ENCODE measurements at regions not wholly inside any gene's neighbourhood (a gene's known extent, or its start where the extent isn't known, plus 50 kb on each side); places are given as distances from the start of the nearest gene placed in this dataset.
A peak's percentile ranks its signal among the peaks of the same experiment; 100 is the strongest.

- no peak overlapping the region for H3K4me3 ChIP-seq (ENCODE audit: low read depth, low read length)
- no peak for DNase-seq
- peaks cover 0 to 7% (median 2%) of the 10 kb centered on the region in 7 donors for H3K9me3 Mint-ChIP-seq
Observed at GRCh38 chr22:48316257-48317250, 1511.1 kb downstream of the BRD1 start.

GRCh38 chr22:48315439-48316256 lies 1512.0 kb downstream of the BRD1 start:
- Histone ChIP-seq H3K9me3 (ENCODE audit: control insufficient read depth in 2 of 2, low read length in 2 of 2) (peaks cover 5 to 11% of the 10 kb centered on the region in 2 experiments), H3K4me1 (ENCODE audit: control insufficient read depth, insufficient read depth, low read length, poor library complexity, severe bottlenecking) (no peaks in the 10 kb centered on the region), H3K27ac (ENCODE audit: insufficient read depth, low read length, poor library complexity, severe bottlenecking) (no peak overlapping the region), H3K4me3 (ENCODE audit: low read depth, low read length) (no peak overlapping the region), H3K27me3 (ENCODE audit: control insufficient read depth, insufficient read depth, low read length) (no peaks in the 10 kb centered on the region), H3K36me3 (ENCODE audit: control insufficient read depth, insufficient read depth, low read length) (no peaks in the 10 kb centered on the region)
- Mint-ChIP-seq H3K9me3 (peaks cover 0 to 12% (median 3%) of the 10 kb centered on the region in 7 donors), H3K4me1 (no peaks in the 10 kb centered on the region), H3K27me3 (no peaks in the 10 kb centered on the region), H3K27ac (no peak overlapping the region), H3K36me3 (no peaks in the 10 kb centered on the region), H3K4me3 (peak overlapping the region in 1 of 4 donors; percentile 47)
- no peak for DNase-seq
- no peak for ATAC-seq (ENCODE audit: low read depth in 2 of 2)

More at GRCh38 chr22:48316257-48317250, 1511.1 kb downstream of the BRD1 start:
- Mint-ChIP-seq H3K4me3 (no peak overlapping the region), H3K4me1 (no peaks in the 10 kb centered on the region), H3K36me3 (no peaks in the 10 kb centered on the region), H3K27ac (no peak overlapping the region), H3K27me3 (no peaks in the 10 kb centered on the region)
- H3K27ac ChIP-seq (ENCODE audit: insufficient read depth, low read length, poor library complexity, severe bottlenecking), result no peak overlapping the region
- no peaks in the 10 kb centered on the region for H3K27me3 ChIP-seq (ENCODE audit: control insufficient read depth, insufficient read depth, low read length)
- ATAC-seq (ENCODE audit: low read depth in 2 of 2), result no peak
- no peaks in the 10 kb centered on the region for H3K36me3 ChIP-seq (ENCODE audit: control insufficient read depth, insufficient read depth, low read length)
- no peaks in the 10 kb centered on the region for H3K4me1 ChIP-seq (ENCODE audit: control insufficient read depth, insufficient read depth, low read length, poor library complexity, severe bottlenecking)
- peaks cover 5 to 11% of the 10 kb centered on the region in 2 experiments for H3K9me3 ChIP-seq (ENCODE audit: control insufficient read depth in 2 of 2, low read length in 2 of 2)

- Histone ChIP-seq H3K4me3 (ENCODE audit: low read depth, low read length) (no peak overlapping the region), H3K4me1 (ENCODE audit: control insufficient read depth, insufficient read depth, low read length, poor library complexity, severe bottlenecking) (no peaks in the 10 kb centered on the region), H3K27ac (ENCODE audit: insufficient read depth, low read length, poor library complexity, severe bottlenecking) (no peak overlapping the region), H3K27me3 (ENCODE audit: control insufficient read depth, insufficient read depth, low read length) (no peaks in the 10 kb centered on the region), H3K36me3 (ENCODE audit: control insufficient read depth, insufficient read depth, low read length) (no peaks in the 10 kb centered on the region), H3K9me3 (ENCODE audit: control insufficient read depth in 2 of 2, low read length in 2 of 2) (peaks cover 5 to 11% of the 10 kb centered on the region in 2 experiments)
- no peak overlapping the region for H3K27ac Mint-ChIP-seq
- no peak for DNase-seq
- no peak overlapping the region for H3K4me3 Mint-ChIP-seq
- no peaks in the 10 kb centered on the region for H3K4me1 Mint-ChIP-seq
- no peaks in the 10 kb centered on the region for H3K36me3 Mint-ChIP-seq
- ATAC-seq (ENCODE audit: low read depth in 2 of 2), result no peak
- no peaks in the 10 kb centered on the region for H3K27me3 Mint-ChIP-seq
- H3K9me3 Mint-ChIP-seq, result peaks cover 0 to 12% (median 3%) of the 10 kb centered on the region in 7 donors
Observed at GRCh38 chr22:48314073-48314472, 1513.6 kb downstream of the BRD1 start.

DNA sequence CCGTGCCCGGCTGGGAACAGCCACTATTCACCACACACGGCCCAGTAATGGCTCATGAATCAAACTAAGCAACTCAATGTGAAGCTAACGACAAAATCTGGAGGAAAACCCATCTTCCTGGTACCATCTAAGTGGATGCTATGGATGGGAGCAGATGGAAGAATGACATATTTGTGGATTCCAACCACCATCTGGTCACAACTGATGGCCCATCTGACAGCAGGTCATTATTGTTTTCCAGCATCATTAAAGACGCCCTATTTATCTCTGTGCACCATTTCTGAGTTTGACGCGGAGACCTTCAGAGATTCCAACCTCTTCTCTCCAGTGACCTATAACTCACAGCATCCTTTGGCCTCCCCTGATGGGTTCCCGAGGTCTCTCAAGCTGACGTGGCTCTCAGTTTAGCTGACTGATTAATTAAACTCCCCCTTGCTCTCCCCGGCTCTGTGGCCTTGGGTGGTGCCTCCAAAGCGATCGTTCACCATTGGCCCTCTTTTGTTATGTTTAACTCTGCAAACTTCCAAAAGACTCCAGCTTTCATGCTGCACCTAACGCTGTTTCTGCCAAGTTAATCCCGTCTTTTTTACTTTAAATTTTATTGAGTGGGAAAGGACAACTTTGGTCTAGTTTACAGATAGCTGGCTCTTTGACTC lies 1514.4 kb downstream of the BRD1 start:
- Mint-ChIP-seq H3K4me3 (no peak overlapping the region), H3K4me1 (no peaks in the 10 kb centered on the region)

GRCh38 chr22:48310740-48311139 lies 1516.9 kb downstream of the BRD1 start:
- no peaks in the 10 kb centered on the region for H3K36me3 ChIP-seq (ENCODE audit: control insufficient read depth, insufficient read depth, low read length)
- Mint-ChIP-seq H3K27me3 (no peaks in the 10 kb centered on the region), H3K4me1 (no peaks in the 10 kb centered on the region), H3K9me3 (peaks cover 0 to 12% (median 3%) of the 10 kb centered on the region in 7 donors), H3K27ac (no peak overlapping the region), H3K4me3 (no peak overlapping the region), H3K36me3 (no peaks in the 10 kb centered on the region)
- DNase-seq, result no peak
- no peak overlapping the region for H3K27ac ChIP-seq (ENCODE audit: insufficient read depth, low read length, poor library complexity, severe bottlenecking)
- no peak overlapping the region for H3K4me3 ChIP-seq (ENCODE audit: low read depth, low read length)
- H3K27me3 ChIP-seq (ENCODE audit: control insufficient read depth, insufficient read depth, low read length), result no peaks in the 10 kb centered on the region
- H3K4me1 ChIP-seq (ENCODE audit: control insufficient read depth, insufficient read depth, low read length, poor library complexity, severe bottlenecking), result no peaks in the 10 kb centered on the region
- no peak for ATAC-seq (ENCODE audit: low read depth in 2 of 2)
- peaks cover 5 to 11% of the 10 kb centered on the region in 2 experiments for H3K9me3 ChIP-seq (ENCODE audit: control insufficient read depth in 2 of 2, low read length in 2 of 2)

More for the DNA sequence above, 1514.4 kb downstream of the BRD1 start:
- Mint-ChIP-seq H3K9me3 (peaks cover 0 to 12% (median 3%) of the 10 kb centered on the region in 7 donors), H3K27ac (no peak overlapping the region), H3K36me3 (no peaks in the 10 kb centered on the region), H3K27me3 (no peaks in the 10 kb centered on the region)
- no peaks in the 10 kb centered on the region for H3K36me3 ChIP-seq (ENCODE audit: control insufficient read depth, insufficient read depth, low read length)
- ATAC-seq (ENCODE audit: low read depth in 2 of 2) (no peak), DNase-seq (no peak)
- no peak overlapping the region for H3K27ac ChIP-seq (ENCODE audit: insufficient read depth, low read length, poor library complexity, severe bottlenecking)
- peaks cover 5 to 11% of the 10 kb centered on the region in 2 experiments for H3K9me3 ChIP-seq (ENCODE audit: control insufficient read depth in 2 of 2, low read length in 2 of 2)
- H3K4me1 ChIP-seq (ENCODE audit: control insufficient read depth, insufficient read depth, low read length, poor library complexity, severe bottlenecking), result no peaks in the 10 kb centered on the region
- no peak overlapping the region for H3K4me3 ChIP-seq (ENCODE audit: low read depth, low read length)
- H3K27me3 ChIP-seq (ENCODE audit: control insufficient read depth, insufficient read depth, low read length), result no peaks in the 10 kb centered on the region

DNA sequence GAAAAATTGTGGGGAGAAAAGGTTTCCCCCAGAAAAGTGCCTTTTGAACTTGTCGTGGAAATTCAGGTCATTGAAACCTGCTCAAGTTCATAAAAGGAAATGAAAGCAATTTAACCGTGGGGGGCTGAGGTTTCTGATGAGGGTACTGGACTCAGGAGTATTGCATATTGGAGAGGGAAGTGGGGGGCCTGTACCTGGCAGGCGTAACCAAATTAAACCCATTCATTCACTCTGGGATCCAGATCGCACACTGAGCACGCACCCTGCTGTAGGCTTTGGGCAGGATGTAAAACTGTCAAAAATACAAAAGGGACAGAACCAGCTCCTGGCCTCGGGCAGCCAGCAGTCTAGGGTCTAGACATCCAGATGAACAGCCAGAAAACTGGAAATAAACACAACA lies 1517.4 kb downstream of the BRD1 start:
- no peaks in the 10 kb centered on the region for H3K36me3 Mint-ChIP-seq
- no peak overlapping the region for H3K27ac Mint-ChIP-seq
- H3K4me3 Mint-ChIP-seq, result no peak overlapping the region
- H3K9me3 ChIP-seq (ENCODE audit: control insufficient read depth in 2 of 2, low read length in 2 of 2), result peaks cover 5 to 11% of the 10 kb centered on the region in 2 experiments
- no peaks in the 10 kb centered on the region for H3K27me3 ChIP-seq (ENCODE audit: control insufficient read depth, insufficient read depth, low read length)
- H3K36me3 ChIP-seq (ENCODE audit: control insufficient read depth, insufficient read depth, low read length), result no peaks in the 10 kb centered on the region
- H3K4me1 ChIP-seq (ENCODE audit: control insufficient read depth, insufficient read depth, low read length, poor library complexity, severe bottlenecking), result no peaks in the 10 kb centered on the region
- ATAC-seq (ENCODE audit: low read depth in 2 of 2), result no peak
- H3K4me3 ChIP-seq (ENCODE audit: low read depth, low read length), result no peak overlapping the region
- no peak for DNase-seq
- H3K27ac ChIP-seq (ENCODE audit: insufficient read depth, low read length, poor library complexity, severe bottlenecking), result no peak overlapping the region
- peaks cover 0 to 12% (median 3%) of the 10 kb centered on the region in 7 donors for H3K9me3 Mint-ChIP-seq
- H3K27me3 Mint-ChIP-seq, result no peaks in the 10 kb centered on the region
- no peaks in the 10 kb centered on the region for H3K4me1 Mint-ChIP-seq

GRCh38 chr22:48309836-48310235 lies 1517.8 kb downstream of the BRD1 start:
- Mint-ChIP-seq H3K27ac (no peak overlapping the region), H3K4me3 (no peak overlapping the region), H3K9me3 (peaks cover 0 to 12% (median 3%) of the 10 kb centered on the region in 7 donors), H3K27me3 (no peaks in the 10 kb centered on the region), H3K4me1 (no peaks in the 10 kb centered on the region), H3K36me3 (no peaks in the 10 kb centered on the region)
- DNase-seq (no peak), ATAC-seq (ENCODE audit: low read depth in 2 of 2) (no peak)
- Histone ChIP-seq H3K27ac (ENCODE audit: insufficient read depth, low read length, poor library complexity, severe bottlenecking) (no peak overlapping the region), H3K9me3 (ENCODE audit: control insufficient read depth in 2 of 2, low read length in 2 of 2) (peaks cover 5 to 11% of the 10 kb centered on the region in 2 experiments), H3K36me3 (ENCODE audit: control insufficient read depth, insufficient read depth, low read length) (no peaks in the 10 kb centered on the region), H3K27me3 (ENCODE audit: control insufficient read depth, insufficient read depth, low read length) (no peaks in the 10 kb centered on the region), H3K4me3 (ENCODE audit: low read depth, low read length) (no peak overlapping the region), H3K4me1 (ENCODE audit: control insufficient read depth, insufficient read depth, low read length, poor library complexity, severe bottlenecking) (no peaks in the 10 kb centered on the region)
